ENCODE measurements at regions not wholly inside any gene's neighbourhood (a gene's known extent, or its start where the extent isn't known, plus 50 kb on each side); places are given as distances from the start of the nearest gene placed in this dataset.

DNA sequence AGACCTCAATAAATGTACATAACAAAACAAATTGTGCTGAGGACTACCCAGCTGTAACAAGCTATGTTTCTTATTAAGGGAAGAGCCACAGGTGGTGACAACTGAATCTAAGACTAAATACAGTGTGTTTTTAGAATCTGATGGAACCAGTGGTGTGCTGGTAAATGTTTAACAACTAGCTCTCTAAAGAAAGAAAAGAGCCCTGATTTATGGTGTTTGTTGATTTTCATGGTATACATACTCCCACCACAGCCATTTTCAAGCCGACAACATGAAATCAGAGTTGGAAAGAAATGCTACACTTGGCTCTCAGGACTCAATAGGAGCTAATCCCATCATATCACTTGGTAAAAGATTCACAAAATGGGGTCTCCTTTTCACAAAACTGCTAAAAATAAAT, 89.8 kb upstream of the FNDC3B start:
- TF ChIP-seq, protein P1, sequence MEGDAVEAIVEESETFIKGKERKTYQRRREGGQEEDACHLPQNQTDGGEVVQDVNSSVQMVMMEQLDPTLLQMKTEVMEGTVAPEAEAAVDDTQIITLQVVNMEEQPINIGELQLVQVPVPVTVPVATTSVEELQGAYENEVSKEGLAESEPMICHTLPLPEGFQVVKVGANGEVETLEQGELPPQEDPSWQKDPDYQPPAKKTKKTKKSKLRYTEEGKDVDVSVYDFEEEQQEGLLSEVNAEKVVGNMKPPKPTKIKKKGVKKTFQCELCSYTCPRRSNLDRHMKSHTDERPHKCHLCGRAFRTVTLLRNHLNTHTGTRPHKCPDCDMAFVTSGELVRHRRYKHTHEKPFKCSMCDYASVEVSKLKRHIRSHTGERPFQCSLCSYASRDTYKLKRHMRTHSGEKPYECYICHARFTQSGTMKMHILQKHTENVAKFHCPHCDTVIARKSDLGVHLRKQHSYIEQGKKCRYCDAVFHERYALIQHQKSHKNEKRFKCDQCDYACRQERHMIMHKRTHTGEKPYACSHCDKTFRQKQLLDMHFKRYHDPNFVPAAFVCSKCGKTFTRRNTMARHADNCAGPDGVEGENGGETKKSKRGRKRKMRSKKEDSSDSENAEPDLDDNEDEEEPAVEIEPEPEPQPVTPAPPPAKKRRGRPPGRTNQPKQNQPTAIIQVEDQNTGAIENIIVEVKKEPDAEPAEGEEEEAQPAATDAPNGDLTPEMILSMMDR (IDR thresholded peaks at IDR 0.05; ENCODE audit: poor library complexity, severe bottlenecking), result no peak
- DNase-seq (ENCODE audit: low spot score), result no peak
- H3K4me3 ChIP-seq (ENCODE audit: severe bottlenecking), result no peak overlapping the region

DNA sequence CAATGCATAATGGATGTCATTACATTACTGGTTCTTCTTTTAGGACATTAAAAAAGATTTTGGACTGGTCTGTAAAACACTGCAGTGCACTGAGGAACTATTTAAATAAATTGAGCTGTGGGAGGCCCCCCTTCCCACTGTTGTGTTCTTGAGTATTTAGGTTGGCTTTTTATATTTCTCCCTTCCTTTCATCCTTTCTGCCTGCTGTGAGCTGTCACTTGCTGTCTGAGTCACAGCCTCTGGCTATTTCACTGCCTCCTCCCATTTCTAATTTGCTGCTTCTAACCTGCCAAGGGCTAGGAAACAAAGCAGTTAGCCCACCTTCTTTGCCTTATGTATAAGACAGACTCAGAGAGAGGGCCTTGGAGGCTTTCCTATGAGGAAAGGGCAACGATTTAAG, 89.0 kb upstream of the FNDC3B start:
- Histone ChIP-seq H3K4me1 (ENCODE audit: insufficient read depth, poor library complexity, severe bottlenecking) (peaks cover 41% of the 10 kb centered on the region), H3K27ac (ENCODE audit: poor library complexity, severe bottlenecking) (no peak overlapping the region), H3K27me3 (ENCODE audit: insufficient read depth, poor library complexity, severe bottlenecking) (no peaks in the 10 kb centered on the region), H3K36me3 (ENCODE audit: low read depth) (no peaks in the 10 kb centered on the region), H3K9me3 (ENCODE audit: severe bottlenecking) (no peaks in the 10 kb centered on the region), H3K4me3 (ENCODE audit: severe bottlenecking) (no peak overlapping the region)
- peak; percentile 48; the same call in 2 of the 3 replicates for ATAC-seq (ENCODE audit: low read depth)
- DNase-seq (ENCODE audit: low spot score), result no peak
- TF ChIP-seq, protein P1 (IDR thresholded peaks at IDR 0.05; ENCODE audit: poor library complexity, severe bottlenecking), result no peak

More for the DNA sequence above, 89.8 kb upstream of the FNDC3B start:
- H3K9me3 ChIP-seq (ENCODE audit: severe bottlenecking), result no peaks in the 10 kb centered on the region
- no peak overlapping the region for H3K27ac ChIP-seq (ENCODE audit: poor library complexity, severe bottlenecking)
- no peaks in the 10 kb centered on the region for H3K36me3 ChIP-seq (ENCODE audit: low read depth)
- peaks cover 33% of the 10 kb centered on the region for H3K4me1 ChIP-seq (ENCODE audit: insufficient read depth, poor library complexity, severe bottlenecking)
- H3K27me3 ChIP-seq (ENCODE audit: insufficient read depth, poor library complexity, severe bottlenecking), result no peaks in the 10 kb centered on the region
- ATAC-seq (ENCODE audit: low read depth), result no peak

DNA sequence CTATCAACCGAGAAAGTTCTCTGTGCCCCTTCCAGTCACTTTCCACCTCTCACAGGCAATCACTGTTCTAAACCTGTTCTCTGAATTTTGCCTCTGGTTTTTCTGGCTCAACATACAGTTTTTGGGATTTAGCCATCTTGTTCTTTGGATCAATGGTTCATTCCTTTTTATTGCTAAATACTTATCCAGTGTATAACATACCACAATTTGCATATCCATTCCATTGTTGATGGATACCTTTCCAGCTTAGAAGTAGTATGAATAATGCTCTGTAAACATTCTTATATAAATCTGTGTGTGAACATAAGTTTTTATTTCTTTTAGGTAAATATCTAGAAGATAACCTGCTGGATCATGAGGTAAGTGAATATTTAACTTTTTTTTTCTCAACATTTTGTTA, 87.8 kb upstream of the FNDC3B start:
- H3K9me3 ChIP-seq (ENCODE audit: severe bottlenecking), result no peaks in the 10 kb centered on the region
- no peaks in the 10 kb centered on the region for H3K36me3 ChIP-seq (ENCODE audit: low read depth)
- H3K4me3 ChIP-seq (ENCODE audit: severe bottlenecking), result no peak overlapping the region
- DNase-seq (ENCODE audit: low spot score) (no peak), ATAC-seq (ENCODE audit: low read depth) (peak; percentile 48; the same call in 2 of the 3 replicates)
- no peak overlapping the region for H3K27ac ChIP-seq (ENCODE audit: poor library complexity, severe bottlenecking)
- H3K27me3 ChIP-seq (ENCODE audit: insufficient read depth, poor library complexity, severe bottlenecking), result no peaks in the 10 kb centered on the region
- peaks cover 51% of the 10 kb centered on the region for H3K4me1 ChIP-seq (ENCODE audit: insufficient read depth, poor library complexity, severe bottlenecking)
- TF ChIP-seq, protein P1 (IDR thresholded peaks at IDR 0.05; ENCODE audit: poor library complexity, severe bottlenecking), result no peak

DNA sequence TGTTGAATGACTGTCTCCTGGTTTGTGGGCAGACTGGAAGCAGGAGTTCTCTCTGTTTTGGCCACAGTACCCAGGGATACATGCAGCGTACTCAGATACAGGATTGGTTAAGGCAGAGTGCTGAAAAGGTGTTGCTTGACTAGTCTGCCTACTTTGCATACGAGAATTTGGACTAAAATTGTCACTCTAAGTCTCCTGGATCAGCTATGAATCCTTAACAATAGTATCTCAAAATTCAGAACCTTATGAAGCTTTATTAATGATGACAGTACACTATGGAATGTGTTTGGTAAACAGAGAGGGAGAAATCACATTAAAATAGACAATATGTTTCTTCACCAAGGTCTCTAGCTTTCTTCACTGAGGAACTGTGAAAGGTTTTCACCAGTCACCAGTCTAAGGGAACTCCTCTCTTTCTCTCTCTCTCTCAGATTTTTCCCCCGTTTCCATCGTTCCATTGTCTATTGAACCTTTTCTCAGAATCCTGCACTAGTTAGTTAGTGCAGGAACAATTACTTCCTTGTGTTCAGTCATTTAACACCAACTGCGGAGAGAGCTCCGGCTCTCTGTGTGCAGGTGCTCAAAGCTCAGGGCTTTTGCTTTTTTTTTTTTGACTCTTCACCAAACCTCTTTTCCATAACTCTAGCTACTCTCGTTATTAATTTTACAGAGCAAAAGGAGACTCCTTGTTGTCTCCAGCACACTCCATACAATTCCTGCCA, 85.9 kb upstream of the FNDC3B start:
- TF ChIP-seq, protein P1 (IDR thresholded peaks at IDR 0.05; ENCODE audit: poor library complexity, severe bottlenecking), result no peak
- peak overlapping the region; percentile 81 for H3K27ac ChIP-seq (ENCODE audit: poor library complexity, severe bottlenecking)
- no peaks in the 10 kb centered on the region for H3K27me3 ChIP-seq (ENCODE audit: insufficient read depth, poor library complexity, severe bottlenecking)
- H3K9me3 ChIP-seq (ENCODE audit: severe bottlenecking), result no peaks in the 10 kb centered on the region
- H3K36me3 ChIP-seq (ENCODE audit: low read depth), result no peaks in the 10 kb centered on the region
- DNase-seq (ENCODE audit: low spot score) (no peak), ATAC-seq (ENCODE audit: low read depth) (peak; percentile 51)
- no peak overlapping the region for H3K4me3 ChIP-seq (ENCODE audit: severe bottlenecking)
- H3K4me1 ChIP-seq (ENCODE audit: insufficient read depth, poor library complexity, severe bottlenecking), result peaks cover 51% of the 10 kb centered on the region

Measured in RWPE2 (cell line).